HG02885 (cell line): ENCODE measurements at regions not wholly inside any gene's neighbourhood (a gene's known extent, or its start where the extent isn't known, plus 50 kb on each side); places are given as distances from the start of the nearest gene placed in this dataset.

Experiments
- ATAC-seq: cut with Tn5 transposase; IDR thresholded peaks from one replicate; pipeline ENCODE4 v1.9.1; 2021; ENCODE audit warnings: mild to moderate bottlenecking; ENCODE audit not compliant: unreplicated experiment, poor library complexity

GRCh38 chr6:50589751-50590470, 123.4 kb upstream of the TFAP2D start:
- ATAC-seq: no peak

DNA sequence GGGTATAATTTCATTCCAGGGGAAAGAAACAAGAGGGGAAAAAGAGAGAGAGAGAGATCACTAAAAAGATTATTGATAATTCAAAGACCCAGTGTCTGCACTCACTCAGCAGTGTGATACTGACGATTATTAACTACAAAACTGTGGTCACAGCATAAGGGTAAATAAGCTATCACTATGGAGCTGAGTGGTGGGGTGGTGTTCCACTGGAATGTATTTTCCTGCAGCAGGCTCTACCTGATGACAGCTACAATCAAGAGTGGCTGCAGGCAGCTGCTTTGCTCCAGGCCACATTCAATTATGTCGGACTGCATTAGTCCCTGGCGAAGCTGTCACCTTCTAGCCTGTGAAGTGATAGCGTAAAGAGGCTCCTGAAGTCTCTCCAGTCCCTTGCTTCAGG, 122.2 kb upstream of the TFAP2D start:
- ATAC-seq: no peak

GRCh38 chr6:50600280-50600679, 113.0 kb upstream of the TFAP2D start:
- no peak for ATAC-seq

GRCh38 chr6:50602292-50602691, 111.0 kb upstream of the TFAP2D start:
- ATAC-seq: no peak

GRCh38 chr6:50608421-50608820, 104.9 kb upstream of the TFAP2D start:
- ATAC-seq: no peak

DNA sequence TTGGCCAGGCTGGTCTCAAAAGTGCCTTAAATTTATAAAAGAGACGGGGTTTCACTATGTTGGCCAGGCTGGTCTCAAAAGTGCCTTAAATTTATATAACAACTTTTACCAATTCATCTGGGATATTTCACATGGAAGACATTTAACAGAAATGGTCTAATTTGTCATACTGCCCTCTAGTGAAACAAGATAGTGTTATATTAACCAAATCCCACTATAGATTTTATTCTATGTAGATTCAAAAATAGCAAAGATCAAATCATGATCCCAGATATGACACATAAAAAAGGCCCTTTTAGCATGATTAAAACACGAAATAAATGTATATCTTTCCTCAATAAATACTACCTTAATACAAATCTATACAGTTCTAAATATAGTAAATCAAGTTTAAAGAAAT, 102.8 kb upstream of the TFAP2D start:
- ATAC-seq: no peak

DNA sequence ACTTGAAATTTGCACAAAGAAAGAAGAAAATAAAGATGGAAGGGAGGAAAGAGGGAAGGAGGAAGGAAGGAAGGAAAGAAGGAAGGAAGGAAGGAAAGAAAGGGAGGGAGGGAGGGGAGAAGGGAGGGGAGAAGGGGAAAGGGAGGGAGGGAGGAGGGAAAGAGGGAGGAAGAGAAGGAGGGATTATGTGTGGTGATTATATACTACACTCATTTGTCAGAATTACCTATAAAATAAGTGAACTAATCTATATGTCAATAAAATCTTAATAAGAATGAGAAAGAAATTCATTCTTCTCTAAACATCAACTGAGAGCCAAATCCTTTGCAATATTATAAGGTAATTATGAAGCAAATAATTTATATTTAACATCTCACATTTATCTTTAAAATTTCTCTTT, 77.9 kb upstream of the TFAP2D start:
- no peak for ATAC-seq

- ATAC-seq: no peak
Observed at GRCh38 chr6:50637267-50637666, 76.1 kb upstream of the TFAP2D start.

- no peak for ATAC-seq
Observed at GRCh38 chr6:50649086-50649485, 64.2 kb upstream of the TFAP2D start.

DNA sequence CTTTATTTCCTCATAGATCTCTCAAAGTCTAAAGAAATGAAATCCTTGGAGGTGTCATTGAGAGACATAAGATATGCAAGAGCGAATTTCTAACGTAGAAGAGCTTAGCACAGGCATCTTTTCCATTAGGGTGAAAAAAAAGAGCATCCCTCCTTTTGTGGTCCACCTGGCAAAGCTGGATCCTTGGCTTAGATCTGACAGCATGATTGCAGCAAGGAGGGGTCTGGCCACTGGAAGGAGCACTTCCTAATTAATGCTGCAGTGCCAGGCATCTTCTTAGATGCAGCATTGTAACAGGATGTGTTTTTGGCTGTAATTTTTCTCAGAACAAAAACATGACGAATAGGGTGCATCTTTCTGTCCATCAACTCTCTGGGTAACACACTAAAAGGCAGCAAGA, 60.1 kb upstream of the TFAP2D start:
- no peak for ATAC-seq

DNA sequence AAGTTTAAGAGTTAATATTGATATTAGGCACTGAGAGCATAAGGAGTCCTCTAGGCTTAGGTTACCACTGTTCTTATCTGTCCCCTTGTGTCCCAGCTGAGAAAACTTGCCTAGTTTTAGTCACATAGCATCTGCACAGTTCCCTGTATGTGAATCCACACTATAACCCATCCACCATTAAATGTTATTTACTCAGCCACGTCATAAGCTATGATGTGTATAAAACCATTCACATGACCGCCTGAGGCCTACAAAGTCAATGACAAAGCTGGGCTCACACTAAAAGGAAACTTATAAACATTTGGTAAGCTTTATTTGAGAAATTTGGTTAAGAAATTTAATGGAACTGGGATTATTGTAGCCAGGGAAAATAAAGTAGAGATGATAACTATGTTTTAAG, 59.2 kb upstream of the TFAP2D start:
- no peak for ATAC-seq

DNA sequence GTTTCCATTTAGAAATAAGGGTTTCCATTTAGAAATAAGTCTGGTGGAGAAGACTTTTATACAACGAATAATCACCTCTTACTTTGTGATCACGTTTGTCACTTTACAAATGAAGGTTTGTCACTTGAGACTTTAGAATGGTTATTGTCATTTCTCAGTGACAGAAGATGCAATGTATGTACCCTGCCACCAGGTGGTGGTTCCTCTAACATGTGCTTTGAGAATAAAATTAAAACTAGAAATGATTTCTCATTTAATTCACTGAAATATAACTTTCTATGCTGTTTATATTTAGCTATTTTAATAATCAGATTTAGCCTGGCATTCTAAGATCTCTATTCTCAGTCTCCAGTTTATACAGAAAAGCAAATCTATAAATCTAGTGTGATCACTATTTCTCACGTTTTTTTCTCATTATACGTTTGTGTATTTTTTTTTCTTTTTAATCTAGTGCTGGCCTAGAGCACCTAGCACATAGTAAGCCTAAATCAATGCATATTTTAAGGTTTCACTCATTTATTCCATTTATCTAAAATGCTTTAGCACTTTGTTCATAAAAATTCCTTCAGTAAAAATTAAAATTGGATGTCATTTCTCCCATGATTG, 57.4 kb upstream of the TFAP2D start:
- ATAC-seq: peak; percentile 83

DNA sequence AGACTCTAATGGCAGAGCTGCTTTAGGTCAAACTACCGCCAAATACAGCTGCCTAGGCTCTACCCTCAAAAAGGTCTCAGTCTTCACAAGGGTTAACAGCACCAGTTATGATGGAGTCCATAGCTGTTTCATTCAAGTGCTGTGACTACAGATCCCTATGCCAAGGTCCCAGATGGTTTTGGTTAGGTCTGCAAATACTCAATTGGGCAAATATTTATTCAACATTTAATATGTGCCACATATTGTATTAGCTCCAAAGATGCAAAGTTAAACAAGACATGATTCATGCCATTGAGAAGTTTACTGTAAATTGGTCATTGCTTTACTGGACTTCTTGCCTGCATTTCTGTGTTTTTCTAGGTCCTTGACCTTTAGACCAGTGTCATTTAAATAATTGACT, 55.8 kb upstream of the TFAP2D start:
- no peak for ATAC-seq

GRCh38 chr6:50658561-50658960, 54.8 kb upstream of the TFAP2D start:
- ATAC-seq: no peak

DNA sequence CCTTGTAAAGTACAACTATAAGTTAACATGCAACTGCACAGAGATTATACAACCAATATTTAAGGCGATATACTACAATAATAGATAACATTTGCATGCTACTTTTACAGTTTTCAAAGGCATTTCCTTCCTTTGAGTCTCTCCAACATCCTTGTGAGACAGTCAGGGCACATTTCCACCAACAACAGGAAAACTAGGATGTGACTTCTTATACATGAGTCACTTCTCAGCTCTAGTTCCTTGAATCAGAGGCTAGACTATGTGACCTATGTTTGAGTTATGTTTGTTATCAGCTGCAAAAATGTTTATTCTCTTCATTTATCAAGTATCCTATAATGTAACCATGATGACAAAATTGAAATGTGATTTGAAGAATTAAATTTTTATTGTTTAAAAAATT, 51.7 kb upstream of the TFAP2D start:
- no peak for ATAC-seq
